H9 (cell line): ENCODE measurements at regions not wholly inside any gene's neighbourhood (a gene's known extent, or its start where the extent isn't known, plus 50 kb on each side); places are given as distances from the start of the nearest gene placed in this dataset.

ENCODE experiments used
- DNase-seq: peaks from one replicate; pipeline ENCODE4 v3.0.0-alpha.2; 2017
- H2AFZ ChIP-seq: one replicate; pipeline ENCODE4 v1.6.1; 2013; ENCODE audit warnings: mild to moderate bottlenecking, low read length, control low read depth, moderate library complexity
- H2AK5ac ChIP-seq: 2 replicates; pipeline ENCODE4 v1.6.1; 2013; ENCODE audit warnings: low read length, control low read depth, mixed read lengths; ENCODE audit not compliant: insufficient read length
- H2BK120ac ChIP-seq: one replicate; pipeline ENCODE4 v1.6.1; 2013; ENCODE audit warnings: low read depth, mild to moderate bottlenecking, low read length, control low read depth, inconsistent platforms; ENCODE audit not compliant: poor library complexity, severe bottlenecking
- H2BK12ac ChIP-seq: 2 replicates; pipeline ENCODE4 v1.6.1; 2013; ENCODE audit warnings: low read length, control low read depth, mixed read lengths, low read depth; ENCODE audit not compliant: insufficient read length
- H2BK15ac ChIP-seq: 2 replicates; pipeline ENCODE4 v1.6.1; 2013; ENCODE audit warnings: low read depth, low read length, control low read depth
- H2BK20ac ChIP-seq: one replicate; pipeline ENCODE4 v1.6.1; 2013; ENCODE audit warnings: low read depth, mild to moderate bottlenecking, low read length, control low read depth, inconsistent platforms; ENCODE audit not compliant: poor library complexity, severe bottlenecking
- H2BK5ac ChIP-seq: 2 replicates; pipeline ENCODE4 v1.6.1; 2013; ENCODE audit warnings: low read length, control low read depth, mixed read lengths; ENCODE audit not compliant: insufficient read length
- H3K14ac ChIP-seq: 2 replicates; pipeline ENCODE4 v1.6.1; 2013; ENCODE audit warnings: low read length, control low read depth; ENCODE audit not compliant: insufficient read depth
- H3K18ac ChIP-seq: 2 replicates; pipeline ENCODE4 v1.6.1; 2013; ENCODE audit warnings: low read depth, mild to moderate bottlenecking, mixed read lengths, low read length, control low read depth; ENCODE audit not compliant: insufficient read length
- H3K23ac ChIP-seq: 2 replicates; pipeline ENCODE4 v1.6.1; 2013; ENCODE audit warnings: low read length, control low read depth, mixed read lengths, low read depth; ENCODE audit not compliant: insufficient read length
- H3K23me2 ChIP-seq: 2 replicates; pipeline ENCODE4 v1.6.1; 2013; ENCODE audit warnings: low read depth, mild to moderate bottlenecking, mixed read lengths, low read length, control low read depth; ENCODE audit not compliant: insufficient read length, poor library complexity, severe bottlenecking
- H3K27ac ChIP-seq: 2 replicates; pipeline ENCODE4 v1.5.1; 2013; ENCODE audit warnings: low read length, control low read depth, mixed read lengths, low read depth; ENCODE audit not compliant: insufficient read length
- H3K27me3 ChIP-seq: 2 replicates; pipeline ENCODE4 v1.6.1; 2013; ENCODE audit warnings: low read length, control low read depth, inconsistent platforms; ENCODE audit not compliant: insufficient read depth
- H3K4ac ChIP-seq: 2 replicates; pipeline ENCODE4 v1.6.1; 2013; ENCODE audit warnings: low read depth, mild to moderate bottlenecking, control low read depth, inconsistent platforms, low read length, moderate library complexity
- H3K4me1 ChIP-seq: 2 replicates; pipeline ENCODE4 v1.6.1; 2013; ENCODE audit warnings: low read length, control low read depth, inconsistent platforms; ENCODE audit not compliant: insufficient read depth
- H3K4me2 ChIP-seq: 2 replicates; pipeline ENCODE4 v1.6.1; 2013; ENCODE audit warnings: low read length, control low read depth, mixed read lengths; ENCODE audit not compliant: insufficient read length, insufficient read depth
- H3K56ac ChIP-seq: 2 replicates; pipeline ENCODE4 v1.6.1; 2013; ENCODE audit warnings: low read depth, mild to moderate bottlenecking, mixed read lengths, low read length, control low read depth; ENCODE audit not compliant: insufficient read length
- H3K79me1 ChIP-seq: 2 replicates; pipeline ENCODE4 v1.6.1; 2013; ENCODE audit warnings: low read depth, mild to moderate bottlenecking, moderate library complexity, low read length, control low read depth, inconsistent platforms; ENCODE audit not compliant: insufficient read depth, poor library complexity, severe bottlenecking
- H3K79me2 ChIP-seq: 2 replicates; pipeline ENCODE4 v1.6.1; 2013; ENCODE audit warnings: low read length, control low read depth, inconsistent platforms; ENCODE audit not compliant: insufficient read depth
- H3K9ac ChIP-seq: 2 replicates; pipeline ENCODE4 v1.6.1; 2013; ENCODE audit warnings: low read length, control low read depth, mixed read lengths; ENCODE audit not compliant: insufficient read length; ENCODE audit errors: extremely low read depth
- H3K9me3 ChIP-seq: one replicate; pipeline ENCODE4 v1.6.1; 2013; ENCODE audit warnings: low read depth, low read length, inconsistent platforms; ENCODE audit not compliant: control insufficient read depth
- H3T11ph ChIP-seq: one replicate; pipeline ENCODE4 v1.6.1; 2013; ENCODE audit warnings: mild to moderate bottlenecking, low read length, control low read depth, inconsistent platforms
- H4K20me1 ChIP-seq: one replicate; pipeline ENCODE4 v1.6.1; 2013; ENCODE audit not compliant: control insufficient read depth, insufficient read length, insufficient read depth
- H4K5ac ChIP-seq: 2 replicates; pipeline ENCODE4 v1.6.1; 2013; ENCODE audit warnings: low read depth, mild to moderate bottlenecking, mixed read lengths, low read length, control low read depth; ENCODE audit not compliant: insufficient read length
- H4K8ac ChIP-seq: replicated peaks from 2 replicates; pipeline ENCODE4 v1.6.1; 2013; ENCODE audit warnings: low read length, control low read depth, mixed read lengths, low read depth; ENCODE audit not compliant: insufficient read length
- H4K91ac ChIP-seq: 2 replicates; pipeline ENCODE4 v1.6.1; 2013; ENCODE audit warnings: low read depth, mild to moderate bottlenecking, moderate library complexity, mixed read lengths, low read length, control low read depth; ENCODE audit not compliant: insufficient read length
- H3K27ac Mint-ChIP-seq, 3 experiments: 2 replicates in 2 of 3; 3 replicates in 1 of 3; pipeline ENCODE4 v1.8.0; 2020 to 2021; ENCODE audit warnings: mixed read lengths in 3 of 3, mild to moderate bottlenecking in 1 of 3, moderate library complexity in 1 of 3
- H3K27me3 Mint-ChIP-seq: 2 replicates; pipeline ENCODE4 v1.8.0; 2021; ENCODE audit warnings: low read depth, mild to moderate bottlenecking, moderate library complexity, mixed read lengths
- H3K36me3 Mint-ChIP-seq, 3 experiments: 2 replicates in 2 of 3; 3 replicates in 1 of 3; pipeline ENCODE4 v1.8.0; 2020 to 2021; ENCODE audit warnings: low read depth in 3 of 3, mixed read lengths in 3 of 3; ENCODE audit not compliant: insufficient read depth in 1 of 3
- H3K4me1 Mint-ChIP-seq, 2 experiments: 2 replicates each; pipeline ENCODE4 v1.8.0; 2020; ENCODE audit warnings: mixed read lengths in 2 of 2
- H3K4me3 Mint-ChIP-seq, 2 experiments: 2 replicates in 1 of 2; 3 replicates in 1 of 2; pipeline ENCODE4 v1.8.0; 2020 to 2021; ENCODE audit warnings: mild to moderate bottlenecking in 2 of 2, mixed read lengths in 2 of 2, moderate library complexity in 1 of 2
- H3K9me3 Mint-ChIP-seq, 2 experiments: 2 replicates in 1 of 2; 3 replicates in 1 of 2; pipeline ENCODE4 v1.8.0; 2020; ENCODE audit warnings: mild to moderate bottlenecking in 2 of 2, mixed read lengths in 2 of 2, moderate library complexity in 1 of 2
- WGBS: extraction: QIAGEN DNeasy Blood & Tissue Kit; methylation state at CpG from one replicate; pipeline ENCODE4 v1.1.7; 2013; ENCODE audit warnings: missing lambda C conversion rate, low lambda C conversion rate, mixed read lengths; ENCODE audit not compliant: insufficient read length; ENCODE audit errors: extremely low coverage; 5-methylcytosine and 5-hydroxymethylcytosine counted together
- TF ChIP-seq, protein P1 (sequence below): fragments of 200-600 bp; sonication (generic); conservative IDR thresholded peaks from 3 replicates; pipeline ENCODE4 v1.8.0; 2021; ENCODE audit warnings: antibody characterized with exemption, mild to moderate bottlenecking

- Histone ChIP-seq H3K9ac (no peak overlapping the region), H3K79me2 (no peaks in the 10 kb centered on the region), H3K79me1 (no peaks in the 10 kb centered on the region), H3K56ac (no peak overlapping the region), H3K23me2 (no peaks in the 10 kb centered on the region), H2BK20ac (no peak overlapping the region), H3K4me2 (no peak overlapping the region), H2BK120ac (no peak overlapping the region), H4K8ac (no peak overlapping the region), H2BK5ac (no peak overlapping the region), H2AK5ac (no peak overlapping the region), H2BK15ac (no peak overlapping the region), H3K27ac (no peak overlapping the region), H2AFZ (no peak overlapping the region), H3K14ac (no peak overlapping the region), H3K9me3 (no peaks in the 10 kb centered on the region), H3K27me3 (no peaks in the 10 kb centered on the region), H3K18ac (no peak overlapping the region), H4K91ac (no peak overlapping the region), H3K4me1 (no peaks in the 10 kb centered on the region), H3K23ac (no peak overlapping the region), H3T11ph (no peak overlapping the region), H4K5ac (no peak overlapping the region), H2BK12ac (no peak overlapping the region), H4K20me1 (no peaks in the 10 kb centered on the region), H3K4ac (no peak overlapping the region)
- Mint-ChIP-seq H3K4me1 (peaks cover 0 to 3% of the 10 kb centered on the region in 2 experiments; a peak in 1 of 4 replicates), H3K4me3 (no peak overlapping the region), H3K9me3 (peaks cover 0 to 2% of the 10 kb centered on the region in 2 experiments; a peak in 2 of 5 replicates), H3K27me3 (peaks cover 17% of the 10 kb centered on the region), H3K36me3 (no peaks in the 10 kb centered on the region; a peak in 1 of 7 replicates), H3K27ac (no peak overlapping the region)
- WGBS = no CpG with 5 or more reads among the region's 6 CpGs
- TF ChIP-seq, protein P1, sequence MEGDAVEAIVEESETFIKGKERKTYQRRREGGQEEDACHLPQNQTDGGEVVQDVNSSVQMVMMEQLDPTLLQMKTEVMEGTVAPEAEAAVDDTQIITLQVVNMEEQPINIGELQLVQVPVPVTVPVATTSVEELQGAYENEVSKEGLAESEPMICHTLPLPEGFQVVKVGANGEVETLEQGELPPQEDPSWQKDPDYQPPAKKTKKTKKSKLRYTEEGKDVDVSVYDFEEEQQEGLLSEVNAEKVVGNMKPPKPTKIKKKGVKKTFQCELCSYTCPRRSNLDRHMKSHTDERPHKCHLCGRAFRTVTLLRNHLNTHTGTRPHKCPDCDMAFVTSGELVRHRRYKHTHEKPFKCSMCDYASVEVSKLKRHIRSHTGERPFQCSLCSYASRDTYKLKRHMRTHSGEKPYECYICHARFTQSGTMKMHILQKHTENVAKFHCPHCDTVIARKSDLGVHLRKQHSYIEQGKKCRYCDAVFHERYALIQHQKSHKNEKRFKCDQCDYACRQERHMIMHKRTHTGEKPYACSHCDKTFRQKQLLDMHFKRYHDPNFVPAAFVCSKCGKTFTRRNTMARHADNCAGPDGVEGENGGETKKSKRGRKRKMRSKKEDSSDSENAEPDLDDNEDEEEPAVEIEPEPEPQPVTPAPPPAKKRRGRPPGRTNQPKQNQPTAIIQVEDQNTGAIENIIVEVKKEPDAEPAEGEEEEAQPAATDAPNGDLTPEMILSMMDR = no peak
- no peak for DNase-seq
Observed at GRCh38 chr1:5577255-5578040, 414.8 kb downstream of the NPHP4 start.
